Stimulated activated CD8-positive, alpha-beta memory T cell treated with anti-CD3 and anti-CD28 coated beads, Interleukin-7, amount 100 ng/mL, for 48 hours (primary cell): ENCODE measurements at regions not wholly inside any gene's neighbourhood (a gene's known extent, or its start where the extent isn't known, plus 50 kb on each side); places are given as distances from the start of the nearest gene placed in this dataset.
A peak's percentile ranks its signal among the peaks of the same experiment; 100 is the strongest.
"Not testable (repeated sequence)": the region's sequence is repeated elsewhere in the genome, so short reads cannot be mapped to it uniquely, and the experiment has no call there.

Experiments used
- DNase-seq, 2 donors: peaks; one replicate each; pipeline ENCODE4 v3.0.0-alpha.2; 2020; ENCODE audit warnings: low read depth in 1 of 2; ENCODE audit errors: extremely low read depth in 1 of 2

DNA sequence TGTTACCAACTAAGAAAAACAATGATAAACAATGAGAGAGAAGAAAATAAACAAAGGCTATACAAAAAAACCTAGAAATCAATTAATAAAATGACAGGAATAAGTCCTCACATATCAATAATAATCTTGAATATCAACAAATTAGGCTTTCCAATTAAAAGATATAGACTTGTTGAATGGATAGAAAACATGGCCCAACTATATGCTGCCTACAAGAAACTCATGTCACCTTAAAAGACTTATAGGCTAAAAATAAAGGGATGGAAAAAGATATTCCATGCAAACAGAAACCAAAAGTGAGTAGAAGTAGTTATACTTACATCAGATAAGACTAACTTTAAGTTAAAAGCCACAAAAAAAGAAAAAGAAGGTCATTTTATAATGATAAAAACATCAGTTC is 183.9 kb downstream of the MYRFL start:
- DNase-seq = no peak

DNA sequence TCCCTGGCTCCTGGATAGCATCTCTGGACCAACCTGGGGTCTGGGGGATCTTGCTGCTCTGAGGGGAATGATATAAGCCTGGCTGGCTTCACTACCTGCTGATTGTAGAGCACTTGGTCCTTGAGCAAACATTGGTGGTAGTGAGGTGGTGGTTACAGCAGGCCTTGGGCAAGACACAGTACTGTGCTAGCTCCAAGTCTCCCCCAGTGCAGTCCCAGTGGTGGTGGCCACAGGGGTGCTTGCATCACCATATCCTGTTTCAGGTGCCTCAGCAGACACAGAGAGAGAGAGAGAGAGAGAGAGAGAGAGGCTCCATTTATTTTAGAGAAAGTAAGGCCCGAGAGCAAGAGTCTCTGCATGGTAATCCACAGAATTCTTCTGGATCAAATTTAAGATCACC is 186.3 kb downstream of the MYRFL start:
- DNase-seq = no peak

DNA sequence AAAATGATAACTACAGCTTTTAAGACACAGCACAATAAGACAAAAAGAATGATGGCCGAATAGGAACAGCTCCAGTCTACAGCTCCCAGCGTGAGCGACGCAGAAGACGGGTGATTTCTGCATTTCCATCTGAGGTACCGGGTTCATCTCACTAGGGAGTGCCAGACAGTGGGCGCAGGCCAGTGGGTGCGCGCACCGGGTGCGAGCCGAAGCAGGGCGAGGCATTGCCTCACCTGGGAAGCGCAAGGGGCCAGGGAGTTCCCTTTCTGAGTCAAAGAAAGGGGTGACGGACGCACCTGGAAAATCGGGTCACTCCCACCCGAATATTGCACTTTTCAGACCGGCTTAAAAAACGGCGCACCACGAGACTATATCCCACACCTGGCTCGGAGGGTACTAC is 188.0 kb downstream of the MYRFL start:
- DNase-seq = not testable (repeated sequence)

DNA sequence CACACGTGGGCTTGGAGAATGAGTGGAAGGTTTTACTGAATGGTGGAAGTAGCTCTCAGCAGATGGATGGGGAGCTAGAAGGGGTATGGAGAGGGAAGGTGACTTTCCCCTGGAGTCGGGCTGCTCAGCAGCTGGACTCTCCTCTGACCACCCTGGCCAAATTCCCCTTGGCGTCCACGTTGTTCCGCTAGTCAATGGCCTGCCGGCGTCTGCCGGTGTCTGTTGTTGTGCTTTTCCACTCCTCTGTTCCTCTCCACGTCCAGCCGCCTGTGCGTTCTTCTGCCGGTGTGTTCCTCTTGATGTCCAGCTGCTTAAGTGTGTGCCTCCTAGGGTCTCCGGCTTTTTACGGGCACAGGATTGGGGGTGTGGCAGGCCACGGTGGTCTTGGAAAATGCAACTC is 203.5 kb downstream of the MYRFL start:
- DNase-seq = no peak

DNA sequence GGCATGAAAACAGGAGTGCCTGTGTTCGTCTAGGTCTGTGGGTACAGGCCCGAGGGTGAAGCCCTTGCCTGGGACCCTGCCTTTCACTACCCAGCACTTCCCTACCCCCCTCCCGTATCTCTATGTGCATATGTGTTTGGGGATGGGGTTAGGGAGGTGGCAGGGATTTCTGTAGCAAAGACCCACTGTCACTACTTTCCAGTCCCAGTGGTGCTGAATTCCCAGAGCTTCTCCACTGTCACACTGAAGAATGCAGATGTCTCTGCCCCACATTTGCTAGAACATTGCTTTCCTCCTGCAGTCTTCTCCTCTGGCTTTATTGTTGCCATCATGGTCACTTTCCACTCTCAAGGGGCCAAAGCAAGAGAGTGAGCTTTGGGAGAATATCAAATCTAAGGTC is 203.9 kb downstream of the MYRFL start:
- no peak for DNase-seq

DNA sequence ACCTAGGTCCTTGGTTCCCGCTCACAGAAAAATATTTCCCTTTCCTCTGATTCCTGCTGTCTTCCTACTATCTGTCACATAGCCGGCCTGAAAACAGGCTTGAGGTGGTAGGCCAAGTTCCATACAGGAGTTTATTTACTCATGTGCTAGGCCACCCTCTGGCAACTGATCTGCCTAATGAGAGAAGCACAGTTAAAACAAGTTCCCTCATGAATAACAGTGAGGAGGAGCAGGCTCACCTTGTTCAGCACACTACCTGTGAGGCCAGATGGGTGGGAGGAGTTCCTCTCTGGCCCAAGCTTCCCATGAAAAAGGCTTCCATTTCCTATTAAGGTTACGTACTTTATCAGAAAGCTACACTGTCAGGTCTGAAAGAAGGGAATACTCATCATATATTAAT is 206.0 kb downstream of the MYRFL start:
- DNase-seq = no peak

DNA sequence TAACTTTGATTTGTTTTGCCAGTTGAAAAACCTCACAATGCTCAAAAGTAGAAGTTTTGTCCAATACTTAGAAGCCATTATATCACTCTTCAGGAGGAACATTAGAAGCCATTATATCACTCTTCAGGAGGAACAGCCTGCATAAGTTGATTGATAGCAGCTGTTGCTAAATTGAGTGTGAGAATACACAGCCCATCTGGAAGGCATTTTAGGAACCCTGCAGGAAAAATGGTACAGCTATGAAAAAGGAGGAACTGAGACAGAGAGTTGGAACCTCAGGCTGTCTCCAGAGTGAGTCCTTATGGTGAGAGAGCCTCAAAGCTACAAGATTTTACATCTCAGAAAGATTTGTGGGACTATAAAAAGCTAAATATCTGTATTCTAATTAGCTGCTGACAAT is 207.0 kb downstream of the MYRFL start:
- DNase-seq = no peak

DNA sequence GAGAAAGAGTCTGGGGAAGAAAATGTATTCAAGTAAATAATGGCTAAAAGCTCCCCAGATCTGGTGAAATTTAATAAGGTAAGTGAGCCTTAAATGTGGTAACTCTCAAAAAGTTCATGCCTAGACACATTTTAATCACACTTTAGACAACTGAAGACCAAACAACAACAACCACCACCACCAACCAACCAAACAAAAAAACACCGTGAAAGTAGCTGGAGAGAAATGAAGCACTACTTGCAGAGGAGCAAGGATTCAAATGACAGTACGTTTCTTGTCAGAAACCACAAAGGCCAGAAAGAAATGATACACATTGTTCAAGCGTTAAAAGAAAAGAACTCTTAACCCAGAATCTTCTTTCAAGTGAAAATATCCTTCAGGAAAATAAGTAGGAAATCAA is 208.3 kb downstream of the MYRFL start:
- no peak for DNase-seq

DNA sequence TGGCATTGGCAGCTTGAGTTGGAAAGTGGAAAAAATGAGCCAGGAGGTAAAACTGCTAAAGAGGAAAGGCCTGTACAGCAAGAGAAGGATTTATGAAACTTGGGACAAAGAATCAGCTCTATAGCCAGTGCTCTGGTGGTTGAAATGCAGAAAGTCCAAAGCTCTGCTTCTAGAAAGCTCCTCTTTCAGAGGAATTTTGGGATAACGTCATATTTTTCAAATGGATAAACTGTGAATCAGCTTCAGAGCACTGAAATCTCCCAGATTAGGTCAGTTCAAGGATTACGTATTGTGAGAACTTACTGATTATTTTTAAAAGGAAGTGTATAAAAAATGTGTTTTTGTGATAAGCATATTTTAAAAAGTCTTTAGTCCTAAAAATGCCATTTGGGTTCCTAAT is 203.1 kb upstream of the CNOT2 start:
- no peak for DNase-seq

DNA sequence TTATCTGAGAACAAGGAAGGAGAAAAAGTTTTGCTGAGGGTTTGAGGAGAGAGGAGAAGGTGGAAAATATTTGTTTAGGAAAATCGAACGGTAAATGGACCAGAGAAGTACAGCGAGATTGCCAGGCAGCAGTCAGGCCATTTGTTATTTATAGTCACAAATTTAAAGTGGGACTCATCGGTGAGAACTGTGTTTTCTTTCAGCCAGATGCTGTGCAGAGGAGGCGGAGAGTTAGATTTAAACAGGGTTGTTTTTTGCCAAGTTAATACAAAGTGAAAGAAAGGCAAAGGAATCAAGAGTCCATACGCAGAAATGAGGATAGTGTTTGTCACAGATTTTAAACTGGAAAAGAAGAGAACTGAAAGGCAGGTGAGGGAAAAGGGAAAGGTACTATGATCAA is 200.6 kb upstream of the CNOT2 start:
- no peak for DNase-seq

DNA sequence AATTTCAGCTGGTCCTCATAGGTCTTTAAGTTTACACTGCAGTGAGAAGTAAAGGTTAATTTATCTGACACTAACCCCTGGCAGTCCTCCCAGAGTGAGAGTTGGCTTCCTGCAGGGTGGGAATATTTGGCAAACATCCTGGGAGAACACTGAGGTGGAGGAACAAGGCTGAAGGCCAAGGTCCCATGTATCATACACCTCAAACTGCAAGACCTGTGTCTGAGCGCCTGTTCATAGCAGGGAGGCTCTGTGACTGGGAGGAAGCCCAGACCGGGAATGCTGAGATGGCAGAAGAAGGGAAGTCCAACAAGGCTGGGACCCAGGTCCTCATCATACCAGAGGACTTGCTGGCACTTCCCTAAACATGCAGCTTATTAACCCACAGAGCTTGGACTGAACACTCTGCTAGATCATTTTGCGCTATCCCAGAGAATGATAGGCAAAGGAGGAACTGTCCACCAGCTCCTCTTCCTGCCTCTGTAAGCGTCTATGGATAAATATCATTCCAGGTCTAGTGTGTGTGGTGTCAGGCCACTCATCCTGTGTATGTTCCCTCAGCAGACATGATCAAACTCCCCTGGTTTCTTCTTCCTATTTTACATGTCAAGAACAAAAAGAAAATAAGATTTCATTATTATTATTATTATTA is 199.6 kb upstream of the CNOT2 start:
- DNase-seq = no peak

DNA sequence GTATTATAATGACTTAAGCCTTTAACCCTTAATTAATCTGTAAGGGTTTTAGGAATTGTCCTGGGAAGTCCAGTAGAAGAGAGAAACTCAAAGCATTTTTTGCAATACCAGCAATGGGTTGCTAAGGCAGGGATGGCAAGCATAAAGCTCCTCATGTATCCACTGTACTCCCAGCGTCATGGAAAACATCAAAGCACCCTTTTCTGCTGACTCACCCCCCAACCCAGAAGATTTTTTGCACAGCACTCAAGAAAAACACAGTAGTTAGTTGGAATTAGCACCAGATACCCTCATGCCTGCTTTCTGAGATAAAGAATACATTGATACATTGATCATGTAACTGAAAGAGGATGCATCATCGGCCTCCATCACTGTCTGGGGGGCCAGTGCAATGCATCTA is 199.1 kb upstream of the CNOT2 start:
- no peak for DNase-seq

DNA sequence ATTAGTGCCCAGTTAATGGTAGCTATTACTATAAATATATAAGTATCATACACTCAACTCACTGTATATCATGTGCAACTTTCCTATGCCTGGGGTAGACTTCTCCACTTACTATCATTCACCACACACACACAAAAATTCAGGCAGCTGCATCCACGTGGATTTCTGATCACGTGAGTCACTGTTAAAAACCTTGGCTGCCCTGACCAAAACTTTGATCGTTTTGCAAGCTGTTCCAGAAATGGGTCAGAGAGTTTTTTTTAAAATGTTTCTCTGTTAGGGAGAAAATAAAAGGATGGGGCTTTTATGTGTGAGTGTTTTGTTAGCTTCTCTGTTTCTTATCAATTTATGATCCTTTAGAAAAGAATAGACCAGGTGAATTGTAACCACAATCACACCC is 198.2 kb upstream of the CNOT2 start:
- DNase-seq = no peak

DNA sequence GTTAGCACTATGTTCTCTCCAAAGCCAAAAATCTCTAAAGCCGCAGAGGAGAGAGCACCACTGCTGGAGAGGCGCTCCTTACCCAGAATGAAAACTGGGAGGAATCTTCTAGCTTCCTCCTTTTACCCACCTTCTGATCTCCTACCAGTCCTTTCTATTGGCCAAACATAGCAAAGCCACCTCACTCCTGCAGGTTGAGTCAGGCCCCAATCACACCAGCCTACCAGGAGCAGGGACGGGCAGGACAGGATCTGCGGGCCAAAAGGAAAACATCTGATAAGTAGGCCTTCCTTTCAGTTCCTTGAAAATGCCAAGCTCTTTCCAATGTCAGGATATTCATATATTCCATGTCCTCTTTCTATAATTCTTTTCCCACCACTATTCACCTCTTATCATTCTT is 197.7 kb upstream of the CNOT2 start:
- DNase-seq = no peak

DNA sequence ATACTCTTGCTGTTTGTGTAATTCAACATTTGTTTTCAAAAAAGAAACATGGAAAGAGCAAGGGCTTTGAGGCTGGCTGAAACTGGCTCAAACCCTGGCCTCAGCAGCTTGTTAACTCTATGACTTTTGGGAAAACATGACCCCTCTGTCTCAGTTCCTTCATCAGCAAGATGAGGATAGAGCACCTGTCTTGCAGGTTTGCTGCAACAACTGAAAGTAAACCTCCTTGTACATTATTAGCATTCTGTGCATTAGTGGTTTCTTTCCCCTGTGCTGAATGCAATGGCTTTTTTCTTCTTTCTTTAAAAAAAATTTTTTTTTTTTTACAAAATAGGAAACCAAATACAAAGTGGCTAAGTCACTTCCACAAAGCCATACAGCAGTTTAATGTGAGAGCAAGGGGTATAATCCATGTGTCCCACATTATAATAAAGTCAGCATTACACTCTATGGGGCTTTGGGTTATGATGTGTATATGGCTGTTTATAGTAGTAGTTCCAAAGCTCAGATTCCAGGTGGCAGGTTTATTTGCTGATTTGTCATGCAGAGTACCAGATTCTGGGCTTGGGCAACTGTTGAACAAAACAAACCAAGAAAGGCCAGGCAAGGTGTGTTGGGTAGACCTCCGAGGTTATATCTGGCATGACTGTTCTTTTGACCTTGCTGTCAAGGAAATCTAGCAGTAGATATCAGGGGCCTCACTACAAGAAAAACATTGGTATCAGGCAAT is 194.5 kb upstream of the CNOT2 start:
- DNase-seq = no peak

DNA sequence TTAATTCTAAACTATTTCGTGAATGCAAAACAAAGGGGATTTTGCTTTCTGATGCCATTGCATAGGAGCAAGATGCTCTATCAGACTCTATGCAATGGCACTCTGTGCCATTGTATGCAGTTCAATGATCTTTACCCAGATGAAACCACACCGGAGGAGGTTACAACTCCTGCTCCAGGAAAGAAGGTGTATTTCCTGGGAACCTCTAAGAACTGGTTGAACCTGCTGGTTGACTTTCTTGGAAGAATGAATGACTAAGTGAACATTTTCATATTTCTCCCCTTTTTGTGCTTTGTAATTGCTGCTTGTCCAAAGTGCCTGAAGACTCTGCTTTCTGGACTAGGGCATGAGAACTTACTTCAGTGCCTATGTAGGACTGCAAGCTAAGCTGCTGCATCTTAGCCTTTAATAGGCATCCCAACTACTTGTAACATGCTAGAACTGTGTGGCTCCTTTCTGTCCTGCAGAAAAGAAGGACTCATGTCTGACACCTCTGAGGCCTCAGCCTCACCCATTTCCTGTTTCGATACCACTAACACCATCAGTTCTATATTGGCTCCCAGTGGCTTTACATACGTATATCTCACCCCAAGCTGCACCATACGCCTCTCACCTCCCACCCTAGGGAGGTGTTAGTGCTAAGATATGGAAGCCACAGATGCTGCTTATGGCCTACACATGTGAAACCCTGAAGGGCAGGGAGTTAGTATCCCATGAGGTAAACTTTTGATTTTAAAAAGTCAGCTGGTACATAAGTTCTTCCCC is 193.5 kb upstream of the CNOT2 start:
- DNase-seq = peak in 1 of 2 donors; percentile 3

DNA sequence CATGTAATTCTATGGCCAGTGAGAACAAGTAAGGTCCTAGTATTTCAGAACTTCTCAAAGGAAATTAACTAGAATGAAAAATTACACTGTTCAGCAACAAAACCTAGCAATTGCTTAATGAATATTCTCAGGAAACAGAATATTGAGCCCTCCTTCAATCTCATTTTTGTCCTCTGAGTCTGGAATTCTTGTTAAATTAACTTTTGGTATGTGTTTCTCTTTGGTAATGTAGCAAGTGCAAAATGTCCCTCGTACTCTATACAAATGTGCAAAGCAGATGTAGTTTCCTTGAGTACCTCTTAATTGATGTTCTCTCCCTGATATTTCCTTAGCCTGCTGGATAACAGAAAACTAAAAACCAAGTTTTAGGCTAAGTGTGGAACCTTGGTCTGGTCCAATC is 190.8 kb upstream of the CNOT2 start:
- no peak for DNase-seq

DNA sequence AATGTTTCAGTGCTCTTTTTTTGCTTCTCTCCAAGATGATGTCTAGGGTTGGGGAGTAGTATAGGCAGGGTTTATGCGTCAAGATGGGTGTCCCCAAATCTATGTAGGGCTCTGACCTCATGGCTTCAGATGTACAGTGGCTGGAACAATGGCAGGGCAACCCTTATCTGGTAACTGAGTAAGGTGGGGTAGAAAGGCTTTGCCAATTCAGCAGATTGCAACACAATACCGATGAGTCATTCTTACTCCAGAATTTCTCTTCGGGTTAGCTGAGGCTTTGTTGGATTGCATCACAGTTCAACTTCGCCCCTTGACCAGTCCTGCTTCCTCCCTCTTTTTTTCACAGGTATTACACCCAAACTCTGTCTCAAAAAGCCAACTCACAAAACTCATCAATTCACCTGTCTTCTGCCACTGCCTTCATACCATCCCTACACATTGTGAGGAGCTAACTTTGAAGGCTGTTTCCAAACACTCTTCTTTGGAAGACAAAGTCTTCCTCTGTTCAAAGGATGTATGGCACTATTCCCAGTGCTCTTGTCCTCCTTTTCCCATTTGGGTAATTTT is 190.2 kb upstream of the CNOT2 start:
- DNase-seq = no peak

DNA sequence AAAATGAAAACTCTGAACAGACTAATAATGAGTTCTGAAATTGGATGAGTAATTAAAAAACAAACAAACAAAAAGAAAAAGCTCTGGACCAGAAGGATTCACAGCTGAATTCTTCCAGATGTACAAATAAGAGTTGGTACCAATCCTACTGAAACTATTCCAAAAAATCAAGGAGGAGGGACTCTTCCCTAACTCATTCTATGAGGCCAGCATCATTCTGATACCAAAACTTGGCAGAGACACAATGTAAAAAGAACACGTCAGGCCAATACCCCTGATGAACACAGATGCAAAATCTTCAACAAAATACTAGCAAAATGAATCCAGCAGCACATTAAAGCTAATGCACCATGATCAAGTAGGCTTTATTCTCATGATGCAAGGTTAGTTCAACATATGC is 183.9 kb upstream of the CNOT2 start:
- DNase-seq = no peak

DNA sequence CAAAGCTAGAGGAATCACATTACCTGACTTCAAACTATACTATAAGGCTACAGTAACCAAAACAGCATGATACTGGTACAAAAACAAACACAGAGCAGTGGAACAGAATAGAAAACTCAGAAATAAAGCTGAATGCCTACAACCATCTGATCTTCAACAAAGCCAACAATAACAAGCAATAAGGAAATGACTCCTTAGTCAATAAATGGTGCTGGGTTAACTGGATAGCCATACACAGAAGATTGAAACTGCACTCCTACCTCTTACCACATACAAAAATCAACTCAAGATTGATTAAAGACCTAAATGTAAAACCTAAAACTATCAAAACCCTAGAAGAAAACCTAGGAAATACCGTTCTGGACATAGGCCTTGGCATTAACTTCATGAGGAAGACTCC is 182.6 kb upstream of the CNOT2 start:
- no peak for DNase-seq

DNA sequence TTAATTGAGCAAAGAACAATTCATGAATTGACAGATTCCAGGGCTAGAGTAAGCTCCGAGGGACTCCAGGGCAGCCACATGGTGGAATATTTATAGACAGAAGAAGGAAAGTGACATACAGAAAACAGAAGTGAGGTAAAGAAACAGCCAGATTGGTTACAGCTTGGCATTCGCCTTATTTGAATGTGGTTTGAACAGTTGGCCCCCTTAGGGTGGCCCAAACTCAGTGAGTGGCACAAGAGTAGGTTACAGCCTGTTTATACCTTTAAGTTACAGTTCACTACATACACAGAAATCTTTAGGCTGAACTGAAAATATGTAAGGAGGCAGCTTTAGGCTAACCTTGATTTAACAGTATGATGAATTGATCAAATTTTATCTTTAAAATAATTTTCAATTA is 174.5 kb upstream of the CNOT2 start:
- no peak for DNase-seq
